Nephron (organoid): ENCODE measurements at regions not wholly inside any gene's neighbourhood (a gene's known extent, or its start where the extent isn't known, plus 50 kb on each side); places are given as distances from the start of the nearest gene placed in this dataset.

ENCODE experiments used
- H3K27ac Mint-ChIP-seq, 3 experiments: 2 replicates each; pipeline ENCODE4 v1.8.0; 2020; ENCODE audit warnings: mixed read lengths in 3 of 3, mild to moderate bottlenecking in 2 of 3, moderate library complexity in 1 of 3
- H3K27me3 Mint-ChIP-seq: 2 replicates; pipeline ENCODE4 v1.8.0; 2021; ENCODE audit warnings: low read depth, mild to moderate bottlenecking, moderate library complexity, mixed read lengths
- H3K36me3 Mint-ChIP-seq: 2 replicates; pipeline ENCODE4 v1.8.0; 2020; ENCODE audit warnings: low read depth, mixed read lengths
- H3K4me1 Mint-ChIP-seq: 2 replicates; pipeline ENCODE4 v1.8.0; 2020; ENCODE audit warnings: mixed read lengths
- H3K4me3 Mint-ChIP-seq, 3 experiments: 2 replicates each; pipeline ENCODE4 v1.8.0; 2020; ENCODE audit warnings: mild to moderate bottlenecking in 3 of 3, mixed read lengths in 3 of 3, moderate library complexity in 2 of 3
- H3K9me3 Mint-ChIP-seq: 2 replicates; pipeline ENCODE4 v1.8.0; 2020; ENCODE audit warnings: mixed read lengths
- CTCF ChIP-seq, 3 experiments: fragments of 200-600 bp; sonication (generic); IDR thresholded peaks; one replicate each; pipeline ENCODE4 v1.5.0; 2021; ENCODE audit warnings: antibody characterized with exemption in 3 of 3; ENCODE audit not compliant: unreplicated experiment in 3 of 3

- Mint-ChIP-seq H3K27ac (no peak overlapping the region), H3K4me1 (peaks cover 4% of the 10 kb centered on the region), H3K27me3 (no peaks in the 10 kb centered on the region), H3K36me3 (no peaks in the 10 kb centered on the region), H3K9me3 (no peaks in the 10 kb centered on the region), H3K4me3 (no peak overlapping the region)
- TF ChIP-seq CTCF (IDR thresholded peaks at IDR 0.05; ENCODE audit: unreplicated experiment in 3 of 3), result no peak
These were observed 193.5 kb downstream of the PLK2 start for GRCh38 chr5:58266402-58266801.

- Mint-ChIP-seq H3K27ac (no peak overlapping the region), H3K4me3 (no peak overlapping the region), H3K9me3 (no peaks in the 10 kb centered on the region), H3K4me1 (peaks cover 4% of the 10 kb centered on the region), H3K36me3 (no peaks in the 10 kb centered on the region), H3K27me3 (no peaks in the 10 kb centered on the region)
- TF ChIP-seq CTCF (IDR thresholded peaks at IDR 0.05; ENCODE audit: unreplicated experiment in 3 of 3), result no peak
These were observed 194.5 kb downstream of the PLK2 start for GRCh38 chr5:58265246-58265930.

DNA sequence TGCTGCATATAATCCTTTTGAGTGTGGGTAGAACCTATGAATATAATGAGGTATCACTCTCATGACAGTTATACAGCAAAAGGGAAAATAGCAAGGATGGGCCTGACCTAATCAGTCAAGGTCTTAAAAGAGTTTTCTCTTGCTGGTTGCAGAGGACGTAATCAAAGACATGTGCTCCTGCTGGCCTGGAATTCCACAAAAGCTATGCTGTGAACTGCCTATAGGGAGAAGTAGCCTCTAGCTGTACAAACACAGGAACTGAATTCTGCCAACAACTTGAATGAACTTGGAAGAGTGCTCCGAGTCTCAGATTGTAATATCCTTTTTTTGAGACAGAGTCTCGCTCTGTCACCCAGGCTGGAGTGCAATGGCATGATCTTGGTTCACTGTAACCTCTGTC is 195.6 kb downstream of the PLK2 start:
- no peaks in the 10 kb centered on the region for H3K27me3 Mint-ChIP-seq
- TF ChIP-seq CTCF (IDR thresholded peaks at IDR 0.05; ENCODE audit: unreplicated experiment in 3 of 3), result no peak
- no peaks in the 10 kb centered on the region for H3K36me3 Mint-ChIP-seq
- peaks cover 13% of the 10 kb centered on the region for H3K4me1 Mint-ChIP-seq
- H3K4me3 Mint-ChIP-seq, result no peak overlapping the region
- H3K9me3 Mint-ChIP-seq, result no peaks in the 10 kb centered on the region
- H3K27ac Mint-ChIP-seq, result no peak overlapping the region

DNA sequence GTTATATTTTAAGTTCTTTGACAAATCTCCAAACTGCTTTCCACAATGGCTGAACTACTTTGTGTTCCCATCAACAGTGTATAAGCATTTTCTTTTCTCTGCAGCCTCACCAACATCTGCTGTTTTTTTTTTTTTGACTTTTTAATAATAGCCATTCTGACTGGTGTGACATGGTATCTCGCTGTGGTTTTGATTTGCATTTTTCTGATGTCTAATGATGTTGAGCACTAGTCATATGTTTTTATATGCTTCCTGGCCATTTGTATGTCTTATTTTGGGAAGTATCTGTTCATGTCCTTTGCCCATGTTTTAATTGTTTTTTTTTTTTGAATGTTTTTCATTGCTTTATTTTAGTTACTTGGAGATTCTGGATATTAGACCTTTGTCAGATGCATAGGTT is 196.6 kb downstream of the PLK2 start:
- TF ChIP-seq CTCF (IDR thresholded peaks at IDR 0.05; ENCODE audit: unreplicated experiment in 3 of 3), result no peak
- no peak overlapping the region for H3K27ac Mint-ChIP-seq
- H3K9me3 Mint-ChIP-seq, result no peaks in the 10 kb centered on the region
- H3K27me3 Mint-ChIP-seq, result no peaks in the 10 kb centered on the region
- no peaks in the 10 kb centered on the region for H3K36me3 Mint-ChIP-seq
- H3K4me1 Mint-ChIP-seq, result peaks cover 15% of the 10 kb centered on the region
- no peak overlapping the region for H3K4me3 Mint-ChIP-seq

- Mint-ChIP-seq H3K4me1 (peaks cover 15% of the 10 kb centered on the region), H3K27me3 (no peaks in the 10 kb centered on the region), H3K9me3 (no peaks in the 10 kb centered on the region), H3K4me3 (no peak overlapping the region), H3K36me3 (no peaks in the 10 kb centered on the region), H3K27ac (no peak overlapping the region)
- TF ChIP-seq CTCF (IDR thresholded peaks at IDR 0.05; ENCODE audit: unreplicated experiment in 3 of 3), result no peak
These were observed 197.7 kb downstream of the PLK2 start for GRCh38 chr5:58262226-58262625.

- H3K9me3 Mint-ChIP-seq, result no peaks in the 10 kb centered on the region
- TF ChIP-seq CTCF (IDR thresholded peaks at IDR 0.05; ENCODE audit: unreplicated experiment in 3 of 3), result no peak
- H3K27ac Mint-ChIP-seq, result no peak overlapping the region
- peaks cover 15% of the 10 kb centered on the region for H3K4me1 Mint-ChIP-seq
- H3K36me3 Mint-ChIP-seq, result no peaks in the 10 kb centered on the region
- no peaks in the 10 kb centered on the region for H3K27me3 Mint-ChIP-seq
- no peak overlapping the region for H3K4me3 Mint-ChIP-seq
These were observed 198.3 kb downstream of the PLK2 start for GRCh38 chr5:58261605-58262004.
